ENCODE measurements at regions not wholly inside any gene's neighbourhood (a gene's known extent, or its start where the extent isn't known, plus 50 kb on each side); places are given as distances from the start of the nearest gene placed in this dataset.

DNA sequence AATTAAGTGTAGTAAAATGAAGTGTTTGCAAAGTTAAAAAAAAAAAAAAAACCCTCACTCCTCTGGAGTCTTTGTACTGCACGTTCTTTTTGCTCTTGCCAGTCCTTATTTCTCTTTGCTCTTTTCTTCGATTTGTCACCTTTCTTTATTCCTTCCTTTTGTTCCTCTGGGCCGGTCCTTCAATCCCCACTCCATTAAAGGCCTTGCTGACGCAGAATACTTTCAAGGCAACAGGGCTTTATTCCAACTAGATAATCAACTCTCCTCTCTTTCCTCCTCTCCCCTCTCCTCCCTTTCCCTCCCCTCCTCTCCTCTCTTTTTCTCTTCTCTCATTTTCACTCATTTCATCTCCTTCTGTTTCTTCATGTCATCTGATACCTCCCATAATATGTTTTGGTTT is 138.2 kb upstream of the NTM start:
- CTCF ChIA-PET: no interaction called here
- BruUV-seq (replicated peaks): no TSS peak
- H3K27ac Mint-ChIP-seq (ENCODE audit: low read depth, unreplicated experiment): no peak overlapping the region

DNA sequence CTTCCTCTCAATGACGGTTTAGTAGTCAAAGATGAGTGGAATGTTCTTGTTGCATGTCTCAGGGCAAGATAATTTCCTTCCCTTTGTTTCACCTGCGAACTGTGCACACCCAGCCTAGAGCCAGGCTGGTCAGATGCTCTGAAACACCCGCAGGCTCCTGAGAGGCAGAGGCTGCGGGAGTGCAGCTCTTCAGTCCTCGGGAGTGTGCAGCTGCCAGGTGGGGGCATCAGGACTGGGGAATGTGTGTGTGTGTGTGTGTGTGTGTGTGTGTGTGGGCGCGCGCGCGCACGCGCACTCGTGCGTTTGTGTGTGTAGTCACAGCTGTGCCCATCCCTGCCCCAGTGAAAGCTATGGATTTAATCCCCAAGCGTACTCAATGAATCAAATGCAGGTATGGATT is 136.2 kb upstream of the NTM start:
- H3K27me3 Mint-ChIP-seq (ENCODE audit: insufficient read depth, unreplicated experiment): no peaks in the 10 kb centered on the region
- DNase-seq (ENCODE audit: unreplicated experiment): no peak
- no peaks in the 10 kb centered on the region for H3K36me3 Mint-ChIP-seq (ENCODE audit: insufficient read depth, unreplicated experiment)
- intact Hi-C loops (cut with micrococcal nuclease): no loop called here
- H3K9me3 Mint-ChIP-seq (ENCODE audit: unreplicated experiment): peaks cover 36% of the 10 kb centered on the region
- BruUV-seq (replicated peaks): no TSS peak
- no peaks in the 10 kb centered on the region for H3K4me1 Mint-ChIP-seq (ENCODE audit: insufficient read depth, unreplicated experiment)
- H3K27ac Mint-ChIP-seq (ENCODE audit: low read depth, unreplicated experiment): no peak overlapping the region
- ChIA-PET POLR2A (no interaction called here), CTCF (interaction anchor here (0.7 kb wide), 1 partner anchor 196 kb away, joined by 3 read pairs; no protein-coding TSS in a partner anchor)
- TF ChIP-seq, protein P1, sequence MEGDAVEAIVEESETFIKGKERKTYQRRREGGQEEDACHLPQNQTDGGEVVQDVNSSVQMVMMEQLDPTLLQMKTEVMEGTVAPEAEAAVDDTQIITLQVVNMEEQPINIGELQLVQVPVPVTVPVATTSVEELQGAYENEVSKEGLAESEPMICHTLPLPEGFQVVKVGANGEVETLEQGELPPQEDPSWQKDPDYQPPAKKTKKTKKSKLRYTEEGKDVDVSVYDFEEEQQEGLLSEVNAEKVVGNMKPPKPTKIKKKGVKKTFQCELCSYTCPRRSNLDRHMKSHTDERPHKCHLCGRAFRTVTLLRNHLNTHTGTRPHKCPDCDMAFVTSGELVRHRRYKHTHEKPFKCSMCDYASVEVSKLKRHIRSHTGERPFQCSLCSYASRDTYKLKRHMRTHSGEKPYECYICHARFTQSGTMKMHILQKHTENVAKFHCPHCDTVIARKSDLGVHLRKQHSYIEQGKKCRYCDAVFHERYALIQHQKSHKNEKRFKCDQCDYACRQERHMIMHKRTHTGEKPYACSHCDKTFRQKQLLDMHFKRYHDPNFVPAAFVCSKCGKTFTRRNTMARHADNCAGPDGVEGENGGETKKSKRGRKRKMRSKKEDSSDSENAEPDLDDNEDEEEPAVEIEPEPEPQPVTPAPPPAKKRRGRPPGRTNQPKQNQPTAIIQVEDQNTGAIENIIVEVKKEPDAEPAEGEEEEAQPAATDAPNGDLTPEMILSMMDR (IDR thresholded peaks at IDR 0.05; ENCODE audit: unreplicated experiment): no peak
- H3K4me3 Mint-ChIP-seq (ENCODE audit: unreplicated experiment): no peak overlapping the region

More for the DNA sequence above, 138.2 kb upstream of the NTM start:
- no peaks in the 10 kb centered on the region for H3K27me3 Mint-ChIP-seq (ENCODE audit: insufficient read depth, unreplicated experiment)
- peaks cover 39% of the 10 kb centered on the region for H3K9me3 Mint-ChIP-seq (ENCODE audit: unreplicated experiment)
- no peaks in the 10 kb centered on the region for H3K36me3 Mint-ChIP-seq (ENCODE audit: insufficient read depth, unreplicated experiment)
- POLR2A ChIA-PET: no interaction called here
- intact Hi-C loops (cut with micrococcal nuclease): no loop called here
- no peak overlapping the region for H3K4me3 Mint-ChIP-seq (ENCODE audit: unreplicated experiment)
- no peaks in the 10 kb centered on the region for H3K4me1 Mint-ChIP-seq (ENCODE audit: insufficient read depth, unreplicated experiment)
- TF ChIP-seq, protein P1 (IDR thresholded peaks at IDR 0.05; ENCODE audit: unreplicated experiment): no peak
- DNase-seq (ENCODE audit: unreplicated experiment): no peak

DNA sequence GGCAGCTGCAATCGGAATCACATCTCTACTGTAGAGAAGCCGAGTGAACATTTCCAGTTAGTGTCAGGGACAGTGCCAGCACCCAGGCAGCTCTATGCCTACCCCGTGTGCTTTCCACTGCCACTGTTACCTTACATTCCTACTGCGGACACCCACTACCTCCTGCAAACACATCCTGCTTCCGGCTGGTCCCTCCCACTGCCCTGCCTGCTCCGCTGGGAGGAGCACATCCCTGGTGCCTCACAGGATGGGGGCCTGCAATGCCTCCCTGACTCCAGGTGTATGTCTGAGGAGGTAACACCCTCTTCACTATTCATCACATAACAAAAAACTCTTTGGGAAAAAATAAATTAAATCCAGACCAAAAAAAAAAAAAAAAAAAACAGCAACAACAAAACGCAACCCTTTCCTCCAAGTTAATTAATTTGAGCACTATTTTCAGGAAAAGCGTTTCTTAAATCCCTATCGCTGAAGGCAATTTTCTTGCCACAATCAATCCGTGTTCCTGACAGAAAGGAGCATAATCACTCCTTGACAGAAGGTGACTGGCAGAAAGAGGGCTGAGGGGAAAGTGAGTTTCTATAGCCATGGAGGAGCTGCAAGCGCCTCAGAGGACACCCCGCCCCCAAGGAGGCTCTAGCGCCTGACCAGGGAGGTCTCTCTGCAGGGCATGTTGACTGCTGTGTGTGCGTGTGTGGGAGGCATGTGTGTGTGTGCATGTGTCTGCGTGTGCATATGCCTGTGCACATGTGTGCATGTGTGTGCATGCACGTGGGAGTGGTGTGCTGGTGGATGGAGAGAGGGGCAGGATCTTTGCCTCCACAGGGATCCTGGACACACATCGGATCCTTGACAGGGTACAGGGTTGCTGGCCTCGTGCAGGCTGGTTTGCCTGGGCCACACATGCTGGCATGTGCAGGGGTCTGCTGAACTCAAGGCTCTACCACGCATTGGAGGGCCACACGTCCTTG is 134.8 kb upstream of the NTM start:
- no peaks in the 10 kb centered on the region for H3K4me1 Mint-ChIP-seq (ENCODE audit: insufficient read depth, unreplicated experiment)
- CTCF ChIA-PET: no interaction called here
- no peak overlapping the region for H3K27ac Mint-ChIP-seq (ENCODE audit: low read depth, unreplicated experiment)
- TF ChIP-seq, protein P1 (IDR thresholded peaks at IDR 0.05; ENCODE audit: unreplicated experiment): no peak
- POLR2A ChIA-PET: no interaction called here
- no peaks in the 10 kb centered on the region for H3K36me3 Mint-ChIP-seq (ENCODE audit: insufficient read depth, unreplicated experiment)
- peaks cover 31% of the 10 kb centered on the region for H3K9me3 Mint-ChIP-seq (ENCODE audit: unreplicated experiment)
- H3K4me3 Mint-ChIP-seq (ENCODE audit: unreplicated experiment): no peak overlapping the region
- DNase-seq (ENCODE audit: unreplicated experiment): no peak
- H3K27me3 Mint-ChIP-seq (ENCODE audit: insufficient read depth, unreplicated experiment): no peaks in the 10 kb centered on the region
- intact Hi-C loops (cut with micrococcal nuclease): no loop called here
- no TSS peak for BruUV-seq (replicated peaks)

DNA sequence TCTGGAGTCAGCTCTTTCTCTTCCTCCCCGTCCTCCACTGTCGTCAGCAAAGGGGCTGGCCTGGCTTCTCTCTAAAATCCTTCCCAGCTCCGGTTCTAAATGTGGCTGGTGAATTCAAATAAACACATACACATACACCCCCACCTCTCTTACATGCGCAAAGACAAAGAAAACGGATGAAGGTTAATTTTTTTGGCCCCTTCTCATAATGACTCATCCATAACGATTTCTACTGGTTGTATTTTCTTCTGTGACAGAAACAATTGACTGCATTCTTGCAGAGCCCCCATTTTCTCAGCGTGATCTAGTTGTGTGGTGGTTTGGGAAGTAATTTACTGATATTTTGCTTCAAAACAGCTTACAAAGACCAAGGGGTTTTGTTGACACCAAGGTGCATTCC is 130.0 kb upstream of the NTM start:
- BruUV-seq (replicated peaks): no TSS peak
- no peak for DNase-seq (ENCODE audit: unreplicated experiment)
- H3K36me3 Mint-ChIP-seq (ENCODE audit: insufficient read depth, unreplicated experiment): no peaks in the 10 kb centered on the region
- peaks cover 35% of the 10 kb centered on the region for H3K9me3 Mint-ChIP-seq (ENCODE audit: unreplicated experiment)
- ChIA-PET POLR2A (no interaction called here), CTCF (interaction anchor here (0.5 kb wide), 1 partner anchor 1701 kb away, joined by 4 read pairs; no protein-coding TSS in a partner anchor)
- no peaks in the 10 kb centered on the region for H3K4me1 Mint-ChIP-seq (ENCODE audit: insufficient read depth, unreplicated experiment)
- H3K27ac Mint-ChIP-seq (ENCODE audit: low read depth, unreplicated experiment): no peak overlapping the region
- H3K4me3 Mint-ChIP-seq (ENCODE audit: unreplicated experiment): no peak overlapping the region
- intact Hi-C loops (cut with micrococcal nuclease): no loop called here
- TF ChIP-seq, protein P1 (IDR thresholded peaks at IDR 0.05; ENCODE audit: unreplicated experiment): no peak
- H3K27me3 Mint-ChIP-seq (ENCODE audit: insufficient read depth, unreplicated experiment): no peaks in the 10 kb centered on the region

Measured in MCF 10A (cell line).